Fibroblast of skin of left quadriceps (primary cell): ENCODE measurements at regions not wholly inside any gene's neighbourhood (a gene's known extent, or its start where the extent isn't known, plus 50 kb on each side); places are given as distances from the start of the nearest gene placed in this dataset.
"Not testable (repeated sequence)": the region's sequence is repeated elsewhere in the genome, so short reads cannot be mapped to it uniquely, and the experiment has no call there.

Experiments used
- DNase-seq, 2 experiments: peaks; one replicate each; pipeline ENCODE4 v3.0.0-alpha.2; 2013; ENCODE audit warnings: low read depth in 2 of 2

GRCh38 chr6:71053475-71053874, 96.6 kb upstream of the B3GAT2 start:
- no peak for DNase-seq

GRCh38 chr6:71056656-71057055, 99.8 kb upstream of the B3GAT2 start:
- DNase-seq, result no peak

- DNase-seq, result no peak
These were observed 109.3 kb upstream of the B3GAT2 start for GRCh38 chr6:71066153-71066552.

GRCh38 chr6:71067816-71068215, 111.0 kb upstream of the B3GAT2 start:
- no peak for DNase-seq

GRCh38 chr6:71072508-71072907, 115.6 kb upstream of the B3GAT2 start:
- no peak for DNase-seq

- DNase-seq, result no peak
These were observed 120.8 kb upstream of the B3GAT2 start for GRCh38 chr6:71077655-71078054.

- no peak for DNase-seq
These were observed 122.8 kb upstream of the B3GAT2 start for GRCh38 chr6:71079677-71080076.

- no peak for DNase-seq
These were observed 123.3 kb upstream of the B3GAT2 start for GRCh38 chr6:71080133-71080532.

- no peak for DNase-seq
These were observed 124.0 kb upstream of the B3GAT2 start for GRCh38 chr6:71080826-71081225.

- DNase-seq, result peak; percentile 24 to 26
These were observed 125.3 kb upstream of the B3GAT2 start for GRCh38 chr6:71082033-71082650.

GRCh38 chr6:71083308-71083820, 126.5 kb upstream of the B3GAT2 start:
- no peak for DNase-seq

- DNase-seq, result no peak
These were observed 131.3 kb upstream of the B3GAT2 start for GRCh38 chr6:71088166-71088565.

GRCh38 chr6:71090217-71090616, 133.4 kb upstream of the B3GAT2 start:
- DNase-seq, result no peak

GRCh38 chr6:71091167-71091566, 134.3 kb upstream of the B3GAT2 start:
- DNase-seq, result no peak

GRCh38 chr6:71091956-71092355, 135.1 kb upstream of the B3GAT2 start:
- DNase-seq, result no peak

- not testable (repeated sequence) for DNase-seq
These were observed 140.4 kb upstream of the B3GAT2 start for GRCh38 chr6:71097264-71097663.

- DNase-seq, result no peak
These were observed 142.8 kb upstream of the B3GAT2 start for GRCh38 chr6:71099649-71100048.

GRCh38 chr6:71103130-71103529, 146.3 kb upstream of the B3GAT2 start:
- no peak for DNase-seq

- DNase-seq, result no peak
These were observed 146.8 kb upstream of the B3GAT2 start for GRCh38 chr6:71103641-71104040.

GRCh38 chr6:71106276-71106675, 149.4 kb upstream of the B3GAT2 start:
- DNase-seq, result no peak

- DNase-seq, result peak in 1 of 2 experiments; percentile 20
These were observed 151.1 kb upstream of the B3GAT2 start for GRCh38 chr6:71107911-71108420.

- DNase-seq, result no peak
These were observed 157.7 kb upstream of the B3GAT2 start for GRCh38 chr6:71114544-71114943.

- DNase-seq, result no peak
These were observed 158.1 kb upstream of the B3GAT2 start for GRCh38 chr6:71114986-71115385.

- no peak for DNase-seq
These were observed 162.7 kb upstream of the B3GAT2 start for GRCh38 chr6:71119560-71119959.
